ENCODE measurements at regions not wholly inside any gene's neighbourhood (a gene's known extent, or its start where the extent isn't known, plus 50 kb on each side); places are given as distances from the start of the nearest gene placed in this dataset.

GRCh38 chr3:23135026-23135785, 67.9 kb upstream of the UBE2E2 start:
- TF ChIP-seq ZSCAN29 (CRISPR knock-in tag; conservative IDR thresholded peaks at IDR 0.05) (no peak), ZNF12 (CRISPR knock-in tag; IDR thresholded peaks at IDR 0.05) (no peak), NR2F6 (IDR thresholded peaks at IDR 0.05) (no peak), NR2F6 (CRISPR knock-in tag; IDR thresholded peaks at IDR 0.05) (no peak), BCLAF1 (IDR thresholded peaks at IDR 0.05) (no peak), SRF (IDR thresholded peaks at IDR 0.05; ENCODE audit: low read depth, low read length) (no peak), HNRNPLL (IDR thresholded peaks at IDR 0.05; ENCODE audit: low read depth, low read length, poor library complexity, severe bottlenecking) (no peak), FOXK1 (CRISPR knock-in tag; IDR thresholded peaks at IDR 0.05; ENCODE audit: borderline replicate concordance, low read depth) (no peak), ZNF225 (CRISPR knock-in tag; IDR thresholded peaks at IDR 0.05) (no peak), SALL2 (CRISPR knock-in tag; IDR thresholded peaks at IDR 0.05) (no peak), MEIS1 (CRISPR knock-in tag; IDR thresholded peaks at IDR 0.05; ENCODE audit: borderline replicate concordance) (no peak), ZNF260 (CRISPR knock-in tag; IDR thresholded peaks at IDR 0.05; ENCODE audit: borderline replicate concordance, low read depth) (no peak), ZSCAN31 (CRISPR knock-in tag; IDR thresholded peaks at IDR 0.05; ENCODE audit: low read depth) (no peak)
- TF ChIP-seq, protein P1, sequence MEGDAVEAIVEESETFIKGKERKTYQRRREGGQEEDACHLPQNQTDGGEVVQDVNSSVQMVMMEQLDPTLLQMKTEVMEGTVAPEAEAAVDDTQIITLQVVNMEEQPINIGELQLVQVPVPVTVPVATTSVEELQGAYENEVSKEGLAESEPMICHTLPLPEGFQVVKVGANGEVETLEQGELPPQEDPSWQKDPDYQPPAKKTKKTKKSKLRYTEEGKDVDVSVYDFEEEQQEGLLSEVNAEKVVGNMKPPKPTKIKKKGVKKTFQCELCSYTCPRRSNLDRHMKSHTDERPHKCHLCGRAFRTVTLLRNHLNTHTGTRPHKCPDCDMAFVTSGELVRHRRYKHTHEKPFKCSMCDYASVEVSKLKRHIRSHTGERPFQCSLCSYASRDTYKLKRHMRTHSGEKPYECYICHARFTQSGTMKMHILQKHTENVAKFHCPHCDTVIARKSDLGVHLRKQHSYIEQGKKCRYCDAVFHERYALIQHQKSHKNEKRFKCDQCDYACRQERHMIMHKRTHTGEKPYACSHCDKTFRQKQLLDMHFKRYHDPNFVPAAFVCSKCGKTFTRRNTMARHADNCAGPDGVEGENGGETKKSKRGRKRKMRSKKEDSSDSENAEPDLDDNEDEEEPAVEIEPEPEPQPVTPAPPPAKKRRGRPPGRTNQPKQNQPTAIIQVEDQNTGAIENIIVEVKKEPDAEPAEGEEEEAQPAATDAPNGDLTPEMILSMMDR (CRISPR knock-in tag; IDR thresholded peaks at IDR 0.05): no peak
- TF ChIP-seq, protein P2, sequence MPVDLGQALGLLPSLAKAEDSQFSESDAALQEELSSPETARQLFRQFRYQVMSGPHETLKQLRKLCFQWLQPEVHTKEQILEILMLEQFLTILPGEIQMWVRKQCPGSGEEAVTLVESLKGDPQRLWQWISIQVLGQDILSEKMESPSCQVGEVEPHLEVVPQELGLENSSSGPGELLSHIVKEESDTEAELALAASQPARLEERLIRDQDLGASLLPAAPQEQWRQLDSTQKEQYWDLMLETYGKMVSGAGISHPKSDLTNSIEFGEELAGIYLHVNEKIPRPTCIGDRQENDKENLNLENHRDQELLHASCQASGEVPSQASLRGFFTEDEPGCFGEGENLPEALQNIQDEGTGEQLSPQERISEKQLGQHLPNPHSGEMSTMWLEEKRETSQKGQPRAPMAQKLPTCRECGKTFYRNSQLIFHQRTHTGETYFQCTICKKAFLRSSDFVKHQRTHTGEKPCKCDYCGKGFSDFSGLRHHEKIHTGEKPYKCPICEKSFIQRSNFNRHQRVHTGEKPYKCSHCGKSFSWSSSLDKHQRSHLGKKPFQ (CRISPR knock-in tag; IDR thresholded peaks at IDR 0.05; ENCODE audit: insufficient replicate concordance): no peak

Measured in HepG2 (cell line).